HepG2 (cell line): ENCODE measurements at regions not wholly inside any gene's neighbourhood (a gene's known extent, or its start where the extent isn't known, plus 50 kb on each side); places are given as distances from the start of the nearest gene placed in this dataset.

ENCODE experiments used
- ATAC-seq: fragments of 200-7000 bp; cut with Tn5 transposase; 3 replicates; pipeline ENCODE4 v1.9.1; 2020; ENCODE audit warnings: mild to moderate bottlenecking, moderate library complexity
- BruUV-seq: library from RNA; stranded (reverse); fragments of 400-500 nt; replicated peaks from 2 replicates; lab custom pipeline; 2021; lab: Mats Ljungman, UMichigan
- CTCF ChIA-PET: fragments of 300-600 bp; formaldehyde crosslinking; extraction: SDS; loops from one replicate; lab custom pipeline; 2021; ENCODE audit warnings: low total read pairs, inconsistent platforms, low intra/inter-chr PET ratio; lab: Yijun Ruan, JAX
- POLR2A ChIA-PET: fragments of 350-600 bp; sonication (Branson Sonifier 250); formaldehyde crosslinking; loops from one replicate; lab custom pipeline; 2020; ENCODE audit warnings: antibody characterized with exemption, inconsistent platforms; lab: Yijun Ruan, JAX
- DNase-seq: peaks from one replicate; pipeline ENCODE4 v3.0.0-alpha.2; 2015; ENCODE audit warnings: low spot score
- FAIRE-seq: peaks from 3 replicates; lab custom pipeline; 2011; peaks lifted over from hg19 to GRCh38; lab: Jason Lieb, UNC
- H2AFZ ChIP-seq: one replicate; pipeline ENCODE4 v1.6.1; 2011; ENCODE audit warnings: low read length, inconsistent platforms
- H3K27ac ChIP-seq: fragments of 300-600 bp; 3 replicates; pipeline ENCODE4 v1.8.0; 2011; ENCODE audit warnings: mixed run types, mild to moderate bottlenecking, mixed read lengths, low read length, inconsistent platforms; ENCODE audit not compliant: insufficient read depth; ENCODE audit errors: extremely low read length
- H3K27me3 ChIP-seq, 2 experiments: fragments of 200-600 bp in 1 of 2; 2 replicates in 1 of 2; 3 replicates in 1 of 2; pipeline versions ENCODE4 v1.6.0 to v1.8.0; 2011; ENCODE audit warnings: low read length in 2 of 2, mild to moderate bottlenecking in 2 of 2, moderate library complexity in 2 of 2, inconsistent platforms in 1 of 2; ENCODE audit not compliant: insufficient read depth in 2 of 2, control insufficient read depth in 1 of 2
- H3K36me3 ChIP-seq, 2 experiments: fragments of 200-600 bp in 1 of 2; replicated peaks in 1 of 2; 2 replicates in 1 of 2; 3 replicates in 1 of 2; pipeline versions ENCODE4 v1.5.1 to v1.8.0; 2011; ENCODE audit warnings: low read length in 2 of 2, inconsistent platforms in 1 of 2; ENCODE audit not compliant: insufficient read depth in 2 of 2, control insufficient read depth in 1 of 2
- H3K4me1 ChIP-seq: 2 replicates; pipeline ENCODE4 v1.5.1; 2012; ENCODE audit warnings: low read length, inconsistent platforms; ENCODE audit not compliant: insufficient read depth
- H3K4me2 ChIP-seq: 2 replicates; pipeline ENCODE4 v1.6.0; 2011; ENCODE audit warnings: low read depth, low read length, inconsistent platforms
- H3K4me3 ChIP-seq, 3 experiments: fragments of 200-600 bp in 1 of 3; sonication (generic), shearing (Covaris generic) in 1 of 3; replicated peaks in 1 of 3; 2 replicates each; pipeline ENCODE4 v1.5.1; 2011 to 2016; ENCODE audit warnings: low read length in 3 of 3, inconsistent platforms in 2 of 3, low read depth in 2 of 3, mild to moderate bottlenecking in 2 of 3, control low read depth in 1 of 3, mixed read lengths in 1 of 3; ENCODE audit not compliant: insufficient read depth in 1 of 3
- H3K79me2 ChIP-seq: one replicate; pipeline ENCODE4 v1.6.1; 2011; ENCODE audit warnings: low read length, inconsistent platforms; ENCODE audit not compliant: insufficient read depth
- H3K9ac ChIP-seq: 2 replicates; pipeline ENCODE4 v1.6.0; 2011; ENCODE audit warnings: mild to moderate bottlenecking, low read depth, low read length, inconsistent platforms; ENCODE audit not compliant: insufficient read depth
- H3K9me3 ChIP-seq: 2 replicates; pipeline ENCODE4 v1.5.1; 2012; ENCODE audit warnings: mild to moderate bottlenecking, low read length
- H4K20me1 ChIP-seq: 2 replicates; pipeline ENCODE4 v1.6.0; 2011; ENCODE audit warnings: inconsistent platforms, mild to moderate bottlenecking, low read length, moderate library complexity; ENCODE audit not compliant: insufficient read depth
- DZIP1 ChIP-seq: sonication (generic); formaldehyde crosslinking; IDR thresholded peaks from 2 replicates; pipeline ENCODE4 v1.5.0; 2020; ENCODE audit warnings: mild to moderate bottlenecking, missing genetic modification reagents
- ISL2 ChIP-seq: sonication (generic); formaldehyde crosslinking; IDR thresholded peaks from 2 replicates; pipeline ENCODE4 v1.5.0; 2020; ENCODE audit warnings: missing genetic modification reagents
- KLF12 ChIP-seq: sonication (generic); formaldehyde crosslinking; IDR thresholded peaks from 2 replicates; pipeline ENCODE4 v1.4.0; 2020; ENCODE audit warnings: missing genetic modification reagents, borderline replicate concordance
- KLF9 ChIP-seq: IDR thresholded peaks from 2 replicates; pipeline ENCODE4 v1.6.1; 2016; ENCODE audit warnings: low read depth
- NFE2L2 ChIP-seq: fragments of 150-350 bp; IDR thresholded peaks from 2 replicates; pipeline ENCODE4 v1.6.1; 2014; ENCODE audit warnings: low read length
- SRSF1 ChIP-seq: fragments of 200-400 bp; formaldehyde crosslinking; optimal IDR thresholded peaks from 2 replicates; pipeline ENCODE3; 2017; ENCODE audit warnings: mild to moderate bottlenecking, low read depth, low read length, moderate library complexity
- TEF ChIP-seq: sonication (generic); formaldehyde crosslinking; IDR thresholded peaks from 2 replicates; pipeline ENCODE4 v1.5.0; 2020; ENCODE audit warnings: missing genetic modification reagents
- ZMAT3 ChIP-seq: sonication (generic); formaldehyde crosslinking; conservative IDR thresholded peaks from 2 replicates; pipeline ENCODE4 v1.7.0; 2021; ENCODE audit warnings: missing genetic modification reagents
- whole genome bisulfite sequencing: methylation state at CpG from one replicate; pipeline ENCODE4 v1.1.6; 2017; ENCODE audit warnings: low lambda C conversion rate; 5-methylcytosine and 5-hydroxymethylcytosine counted together
- in situ Hi-C: cut with HindIII; loops from 2 replicates; pipeline ENCODE4 v1.10.0; 2017; ENCODE audit warnings: low pct_unique_long_range_greater_than_20kb; ENCODE audit not compliant: extremely low pct_ligation_motif_present
- intact Hi-C: fragments of 100-400 bp; cut with micrococcal nuclease; formaldehyde crosslinking; loops from one replicate; pipeline ENCODE4 v1.10.0; 2022; ENCODE audit not compliant: unreplicated experiment
- TF ChIP-seq, protein P1 (sequence below): sonication (generic); formaldehyde crosslinking; IDR thresholded peaks from 2 replicates; pipeline ENCODE4 v1.8.0; 2022; ENCODE audit warnings: missing genetic modification reagents, mild to moderate bottlenecking, moderate library complexity, borderline replicate concordance
- TF ChIP-seq, protein P2 (sequence below), 2 experiments: sonication (generic) in 1 of 2; formaldehyde crosslinking in 1 of 2; IDR thresholded peaks; 2 replicates each; pipeline versions ENCODE4 v1.5.1 to v1.6.1; 2011 to 2020; ENCODE audit warnings: borderline replicate concordance in 1 of 2, low read depth in 1 of 2, low read length in 1 of 2, mild to moderate bottlenecking in 1 of 2, missing genetic modification reagents in 1 of 2, moderate library complexity in 1 of 2
- TF ChIP-seq, protein P3 (sequence below): sonication (generic); formaldehyde crosslinking; IDR thresholded peaks from 2 replicates; pipeline ENCODE4 v1.4.0; 2020; ENCODE audit warnings: missing genetic modification reagents
- TF ChIP-seq, protein P4 (sequence below): sonication (generic); formaldehyde crosslinking; IDR thresholded peaks from 2 replicates; pipeline ENCODE4 v1.4.0; 2020; ENCODE audit warnings: low read depth, mild to moderate bottlenecking, missing genetic modification reagents

GRCh38 chr2:241981076-241981700 lies 111.7 kb downstream of the RTP5 start:
- no peak for ATAC-seq
- BruUV-seq = no TSS peak

More at GRCh38 chr2:241981076-241981700, 111.7 kb downstream of the RTP5 start:
- ChIA-PET CTCF (no interaction called here), POLR2A (no interaction called here)
- Histone ChIP-seq H3K27ac (no peak overlapping the region), H3K9ac (no peak overlapping the region), H3K36me3 (no peaks in the 10 kb centered on the region), H4K20me1 (no peaks in the 10 kb centered on the region), H3K4me1 (peaks cover 9% of the 10 kb centered on the region), H3K79me2 (no peaks in the 10 kb centered on the region), H3K4me2 (no peak overlapping the region), H3K4me3 (no peak overlapping the region), H3K27me3 (peaks cover 6 to 32% of the 10 kb centered on the region in 2 experiments; a peak in 4 of 5 replicates), H2AFZ (no peak overlapping the region), H3K9me3 (no peaks in the 10 kb centered on the region)
- DNase-seq = no peak
- intact Hi-C loops (no loop called here), in situ Hi-C loops (no loop called here)
- TF ChIP-seq, protein P1, sequence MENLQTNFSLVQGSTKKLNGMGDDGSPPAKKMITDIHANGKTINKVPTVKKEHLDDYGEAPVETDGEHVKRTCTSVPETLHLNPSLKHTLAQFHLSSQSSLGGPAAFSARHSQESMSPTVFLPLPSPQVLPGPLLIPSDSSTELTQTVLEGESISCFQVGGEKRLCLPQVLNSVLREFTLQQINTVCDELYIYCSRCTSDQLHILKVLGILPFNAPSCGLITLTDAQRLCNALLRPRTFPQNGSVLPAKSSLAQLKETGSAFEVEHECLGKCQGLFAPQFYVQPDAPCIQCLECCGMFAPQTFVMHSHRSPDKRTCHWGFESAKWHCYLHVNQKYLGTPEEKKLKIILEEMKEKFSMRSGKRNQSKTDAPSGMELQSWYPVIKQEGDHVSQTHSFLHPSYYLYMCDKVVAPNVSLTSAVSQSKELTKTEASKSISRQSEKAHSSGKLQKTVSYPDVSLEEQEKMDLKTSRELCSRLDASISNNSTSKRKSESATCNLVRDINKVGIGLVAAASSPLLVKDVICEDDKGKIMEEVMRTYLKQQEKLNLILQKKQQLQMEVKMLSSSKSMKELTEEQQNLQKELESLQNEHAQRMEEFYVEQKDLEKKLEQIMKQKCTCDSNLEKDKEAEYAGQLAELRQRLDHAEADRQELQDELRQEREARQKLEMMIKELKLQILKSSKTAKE = no peak
- no peak for TF ChIP-seq DZIP1 (CRISPR knock-in tag)
- TF ChIP-seq, protein P2, sequence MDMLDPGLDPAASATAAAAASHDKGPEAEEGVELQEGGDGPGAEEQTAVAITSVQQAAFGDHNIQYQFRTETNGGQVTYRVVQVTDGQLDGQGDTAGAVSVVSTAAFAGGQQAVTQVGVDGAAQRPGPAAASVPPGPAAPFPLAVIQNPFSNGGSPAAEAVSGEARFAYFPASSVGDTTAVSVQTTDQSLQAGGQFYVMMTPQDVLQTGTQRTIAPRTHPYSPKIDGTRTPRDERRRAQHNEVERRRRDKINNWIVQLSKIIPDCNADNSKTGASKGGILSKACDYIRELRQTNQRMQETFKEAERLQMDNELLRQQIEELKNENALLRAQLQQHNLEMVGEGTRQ (IDR thresholded peaks at IDR 0.05; ENCODE audit: low read depth, low read length) = no peak
- TF ChIP-seq, protein P2 (CRISPR knock-in tag; IDR thresholded peaks at IDR 0.05; ENCODE audit: borderline replicate concordance) = no peak
- no peak for TF ChIP-seq KLF12 (CRISPR knock-in tag)
- no peak for TF ChIP-seq NFE2L2
- TF ChIP-seq, protein P3, sequence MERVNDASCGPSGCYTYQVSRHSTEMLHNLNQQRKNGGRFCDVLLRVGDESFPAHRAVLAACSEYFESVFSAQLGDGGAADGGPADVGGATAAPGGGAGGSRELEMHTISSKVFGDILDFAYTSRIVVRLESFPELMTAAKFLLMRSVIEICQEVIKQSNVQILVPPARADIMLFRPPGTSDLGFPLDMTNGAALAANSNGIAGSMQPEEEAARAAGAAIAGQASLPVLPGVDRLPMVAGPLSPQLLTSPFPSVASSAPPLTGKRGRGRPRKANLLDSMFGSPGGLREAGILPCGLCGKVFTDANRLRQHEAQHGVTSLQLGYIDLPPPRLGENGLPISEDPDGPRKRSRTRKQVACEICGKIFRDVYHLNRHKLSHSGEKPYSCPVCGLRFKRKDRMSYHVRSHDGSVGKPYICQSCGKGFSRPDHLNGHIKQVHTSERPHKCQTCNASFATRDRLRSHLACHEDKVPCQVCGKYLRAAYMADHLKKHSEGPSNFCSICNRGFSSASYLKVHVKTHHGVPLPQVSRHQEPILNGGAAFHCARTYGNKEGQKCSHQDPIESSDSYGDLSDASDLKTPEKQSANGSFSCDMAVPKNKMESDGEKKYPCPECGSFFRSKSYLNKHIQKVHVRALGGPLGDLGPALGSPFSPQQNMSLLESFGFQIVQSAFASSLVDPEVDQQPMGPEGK (CRISPR knock-in tag) = no peak
- TF ChIP-seq TEF = no peak
- TF ChIP-seq SRSF1 = no peak
- TF ChIP-seq ISL2 = no peak
- no peak for TF ChIP-seq ZMAT3
- no peak for TF ChIP-seq KLF9
- TF ChIP-seq, protein P4, sequence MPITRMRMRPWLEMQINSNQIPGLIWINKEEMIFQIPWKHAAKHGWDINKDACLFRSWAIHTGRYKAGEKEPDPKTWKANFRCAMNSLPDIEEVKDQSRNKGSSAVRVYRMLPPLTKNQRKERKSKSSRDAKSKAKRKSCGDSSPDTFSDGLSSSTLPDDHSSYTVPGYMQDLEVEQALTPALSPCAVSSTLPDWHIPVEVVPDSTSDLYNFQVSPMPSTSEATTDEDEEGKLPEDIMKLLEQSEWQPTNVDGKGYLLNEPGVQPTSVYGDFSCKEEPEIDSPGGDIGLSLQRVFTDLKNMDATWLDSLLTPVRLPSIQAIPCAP (CRISPR knock-in tag) = no peak
- FAIRE-seq = no peak
- 61% methylated on average over 24 of the region's 24 CpGs for WGBS
